ENCODE measurements at regions not wholly inside any gene's neighbourhood (a gene's known extent, or its start where the extent isn't known, plus 50 kb on each side); places are given as distances from the start of the nearest gene placed in this dataset.

- TF ChIP-seq CTCF (IDR thresholded peaks at IDR 0.05) (no peak), POLR2A (IDR thresholded peaks at IDR 0.05) (no peak)
Observed at GRCh38 chr10:64594072-64594471, 1072.9 kb downstream of the REEP3 start.

Measured in Peyer's patch (tissue), 4 donors.